Heart left ventricle (tissue), 16 donors: ENCODE measurements at regions not wholly inside any gene's neighbourhood (a gene's known extent, or its start where the extent isn't known, plus 50 kb on each side); places are given as distances from the start of the nearest gene placed in this dataset.
A peak's percentile ranks its signal among the peaks of the same experiment; 100 is the strongest.
"Not testable (repeated sequence)": the region's sequence is repeated elsewhere in the genome, so short reads cannot be mapped to it uniquely, and the experiment has no call there.

Experiments
- ATAC-seq, 4 donors: fragments of 200-7000 bp; cut with Tn5 transposase; one replicate each; pipeline ENCODE4 v1.9.1; 2020 to 2022; ENCODE audit warnings: moderate library complexity in 4 of 4, mild to moderate bottlenecking in 3 of 4, moderate number of reproducible peaks in 1 of 4
- DNase-seq, 5 donors: peaks; one replicate each; pipeline ENCODE4 v3.0.0-alpha.2; 2020
- H3K27ac ChIP-seq, 12 donors: fragments of 200-600 bp; sonication (generic) in 4 of 12; one replicate each; pipeline versions ENCODE4 v1.5.0 to v1.8.0; 2016 to 2022; ENCODE audit warnings: mild to moderate bottlenecking in 2 of 12
- H3K27me3 ChIP-seq, 9 donors: fragments of 200-600 bp; sonication (generic) in 2 of 9; one replicate each; pipeline versions ENCODE4 v1.5.1 to v1.8.0; 2016 to 2022; ENCODE audit warnings: mild to moderate bottlenecking in 3 of 9
- H3K36me3 ChIP-seq, 9 donors: fragments of 200-600 bp; sonication (generic) in 2 of 9; one replicate each; pipeline versions ENCODE4 v1.5.0 to v1.8.0; 2018 to 2022; ENCODE audit warnings: mild to moderate bottlenecking in 2 of 9
- H3K4me1 ChIP-seq, 12 donors: fragments of 200-600 bp; sonication (generic) in 4 of 12; one replicate each; pipeline versions ENCODE4 v1.5.0 to v1.8.0; 2016 to 2022; ENCODE audit warnings: mild to moderate bottlenecking in 3 of 12
- H3K4me3 ChIP-seq, 12 donors: fragments of 200-600 bp; sonication (generic) in 4 of 12; one replicate each; pipeline versions ENCODE4 v1.5.0 to v1.8.0; 2017 to 2022; ENCODE audit warnings: mild to moderate bottlenecking in 9 of 12, moderate library complexity in 4 of 12
- H3K9me3 ChIP-seq, 12 donors: fragments of 200-600 bp; sonication (generic) in 4 of 12; one replicate each; pipeline versions ENCODE4 v1.5.0 to v1.8.0; 2016 to 2022; ENCODE audit warnings: mild to moderate bottlenecking in 1 of 12
- CTCF ChIP-seq, 12 donors: fragments of 200-600 bp; sonication (generic) in 4 of 12; IDR thresholded peaks; one replicate each; pipeline versions ENCODE4 v1.5.0 to v1.8.0; 2018 to 2022; ENCODE audit warnings: antibody characterized with exemption in 12 of 12, mild to moderate bottlenecking in 5 of 12
- POLR2A ChIP-seq, 2 donors: fragments of 450-650 bp; IDR thresholded peaks; one replicate each; pipeline ENCODE4 v1.6.1; 2017; ENCODE audit warnings: antibody characterized with exemption in 2 of 2, mild to moderate bottlenecking in 2 of 2, moderate library complexity in 2 of 2
- WGBS, 4 donors: extraction: QIAGEN DNeasy Blood & Tissue Kit in 2 of 4; methylation state at CpG; one replicate each; pipeline versions ENCODE4 v1.1.5 to v1.1.7; 2013 to 2018; 5-methylcytosine and 5-hydroxymethylcytosine counted together
- intact Hi-C, 10 donors: fragments of 100-400 bp; cut with DNase I; formaldehyde crosslinking; loops; one replicate each; pipeline versions ENCODE4 v1.11.1 to v1.14.2; 2022
- donor health status: ischemic (EF 13 %, LVEDD 7.1; RV severe dilation, severe dysfunction).
- donor health status: healthy with polysubstance abuse.
- donor health status: DM: no; HTN: yes; CAD: no.
- donor health status: DM: no; HTN: no; CAD: no.
- donor health status: ischemic (EF 25% LVEDD 6.9; RV normal size, moderate dysfunction).
- donor health status: ischemic (EF 25% LVEDD 5.7; RV mildly dilated, moderate dysfunction).
- donor health status: healthy.
- donor health status: DM: yes; HTN: yes; CAD: no.
- donor health status: ischemic (EF 35%, LVEDD 5.7; RV mildly dilated, moderate dysfunction).
- donor health status: nonischemic (EF 11% LVEDD 7.7; RV severe dilation, severe dysfunction).
- donor health status: DM: yes; HTN: yes; CAD: no.
- donor health status: PGD.
- donor health status: ischemic (EF 29% LVEDD 5.4; RV normal size, mild dysfunction).
- donor health status: nonischemic (EF 23%, LVEDD 6.1; RV moderate dilation, normal function).

DNA sequence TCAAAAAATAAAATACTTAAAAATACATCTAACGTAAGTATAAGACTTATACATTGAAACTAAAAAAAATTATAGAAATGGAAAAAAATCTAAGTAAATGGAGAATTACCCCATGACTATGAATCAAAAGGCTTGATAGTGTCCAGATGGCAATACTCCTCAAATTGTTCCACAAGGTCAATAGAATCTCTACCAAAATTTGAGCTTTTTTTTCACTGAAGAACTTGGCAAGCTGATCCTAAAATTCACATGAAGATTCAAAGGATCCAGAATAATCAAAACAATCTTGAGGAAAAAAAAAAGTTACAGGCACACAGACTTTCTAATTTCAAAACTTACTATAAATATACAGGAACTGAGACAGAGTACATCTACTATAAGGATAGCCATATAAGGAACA is 448.4 kb upstream of the CDH11 start:
- Histone ChIP-seq H3K4me3 (no peak overlapping the region), H3K27me3 (no peaks in the 10 kb centered on the region), H3K27ac (no peak overlapping the region), H3K9me3 (peaks cover 0 to 18% (median 2%) of the 10 kb centered on the region in 12 donors), H3K4me1 (no peaks in the 10 kb centered on the region), H3K36me3 (no peaks in the 10 kb centered on the region)
- no peak for ATAC-seq
- DNase-seq: no peak
- intact Hi-C loops: no loop called here
- WGBS, 4 donors: 90 to 94% (median 94%) methylated on average over 1 of the region's 1 CpG
- TF ChIP-seq CTCF (IDR thresholded peaks at IDR 0.05): no peak
- no peak for TF ChIP-seq POLR2A (IDR thresholded peaks at IDR 0.05)

DNA sequence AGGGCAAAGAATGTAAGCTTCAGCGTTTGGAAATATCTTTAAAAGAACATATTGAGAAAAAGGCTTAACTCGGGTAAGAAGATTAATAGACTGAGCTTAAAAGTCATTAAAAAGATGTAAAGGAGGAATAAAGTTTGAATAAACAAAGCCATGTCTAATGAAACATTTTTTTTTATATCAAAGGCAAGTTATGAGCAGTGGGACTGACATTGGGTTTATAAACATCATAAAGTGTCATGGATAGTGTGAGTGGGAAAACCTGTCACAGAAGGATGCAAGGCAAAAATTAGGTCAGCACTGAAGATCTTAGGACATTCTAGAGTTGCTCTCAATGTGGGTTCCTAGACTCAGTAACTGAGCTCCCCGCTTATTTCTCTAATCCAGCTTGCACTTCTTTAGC is 438.0 kb upstream of the CDH11 start:
- no peaks in the 10 kb centered on the region for H3K27me3 ChIP-seq
- ATAC-seq (no peak), DNase-seq (no peak)
- TF ChIP-seq CTCF (IDR thresholded peaks at IDR 0.05) (no peak), POLR2A (IDR thresholded peaks at IDR 0.05) (no peak)
- intact Hi-C loops: no loop called here
- H3K4me3 ChIP-seq: no peak overlapping the region
- H3K27ac ChIP-seq: no peak overlapping the region
- WGBS, 4 donors: 88 to 96% (median 91%) methylated on average over 3 of the region's 3 CpGs
- no peaks in the 10 kb centered on the region for H3K4me1 ChIP-seq
- H3K36me3 ChIP-seq: no peaks in the 10 kb centered on the region
- peaks cover 0 to 15% (median 0%) of the 10 kb centered on the region in 12 donors for H3K9me3 ChIP-seq

GRCh38 chr16:65549689-65550088 is 427.8 kb upstream of the CDH11 start:
- H3K27ac ChIP-seq, DNase-seq, H3K27me3 ChIP-seq, H3K4me3 ChIP-seq, intact Hi-C loops, H3K9me3 ChIP-seq, H3K36me3 ChIP-seq: not testable (repeated sequence)
- peaks cover 0 to 37% (median 10%) of the 10 kb centered on the region in 12 donors for H3K4me1 ChIP-seq
- peak in 3 of 4 donors; percentile 55 to 68 (median 66) for ATAC-seq
- WGBS, 4 donors: 3 to 9% (median 6%) methylated on average over 1 of the region's 1 CpG

GRCh38 chr16:65548470-65548869 is 426.6 kb upstream of the CDH11 start:
- Histone ChIP-seq H3K4me1 (peaks cover 0 to 37% (median 10%) of the 10 kb centered on the region in 12 donors), H3K27me3 (no peaks in the 10 kb centered on the region), H3K27ac (no peak overlapping the region), H3K9me3 (peaks cover 0 to 7% (median 0%) of the 10 kb centered on the region in 12 donors), H3K36me3 (no peaks in the 10 kb centered on the region), H3K4me3 (no peak overlapping the region)
- no peak for ATAC-seq
- 82 to 90% (median 86%) methylated on average over 2 of the region's 2 CpGs for WGBS, 4 donors
- no peak for TF ChIP-seq POLR2A (IDR thresholded peaks at IDR 0.05)
- no peak for TF ChIP-seq CTCF (IDR thresholded peaks at IDR 0.05)
- DNase-seq: no peak
- intact Hi-C loops: no loop called here

GRCh38 chr16:65547772-65548446 is 426.0 kb upstream of the CDH11 start:
- peaks cover 0 to 7% (median 0%) of the 10 kb centered on the region in 12 donors for H3K9me3 ChIP-seq
- H3K4me1 ChIP-seq: peaks cover 0 to 37% (median 10%) of the 10 kb centered on the region in 12 donors
- 37 to 45% (median 42%) methylated on average over 7 of the region's 7 CpGs for WGBS, 4 donors
- no peak for DNase-seq
- intact Hi-C loops: no loop called here
- no peak for ATAC-seq
- H3K27me3 ChIP-seq: no peaks in the 10 kb centered on the region
- H3K36me3 ChIP-seq: no peaks in the 10 kb centered on the region
- H3K4me3 ChIP-seq: no peak overlapping the region
- TF ChIP-seq POLR2A (IDR thresholded peaks at IDR 0.05): no peak
- no peak for TF ChIP-seq CTCF (IDR thresholded peaks at IDR 0.05)
- no peak overlapping the region for H3K27ac ChIP-seq
